GM13976 (cell line): ENCODE measurements at regions not wholly inside any gene's neighbourhood (a gene's known extent, or its start where the extent isn't known, plus 50 kb on each side); places are given as distances from the start of the nearest gene placed in this dataset.

ENCODE experiments used
- DNase-seq: peaks from one replicate; pipeline ENCODE4 v3.0.0; 2012; ENCODE audit warnings: low spot score
- in situ Hi-C: fragments of 300-500 bp; cut with MboI; formaldehyde crosslinking; loops from one replicate; pipeline ENCODE4 v1.12.0; 2022; ENCODE audit warnings: low sequenced_read_pairs, mixed read lengths, inconsistent platforms; ENCODE audit not compliant: unreplicated experiment
- TF ChIP-seq, protein P1 (sequence below): IDR thresholded peaks from 2 replicates; pipeline ENCODE4 v1.5.1; 2012; ENCODE audit warnings: borderline replicate concordance, mild to moderate bottlenecking; ENCODE audit not compliant: insufficient read depth; ENCODE audit errors: extremely low read depth, missing control alignments, control extremely low read depth

DNA sequence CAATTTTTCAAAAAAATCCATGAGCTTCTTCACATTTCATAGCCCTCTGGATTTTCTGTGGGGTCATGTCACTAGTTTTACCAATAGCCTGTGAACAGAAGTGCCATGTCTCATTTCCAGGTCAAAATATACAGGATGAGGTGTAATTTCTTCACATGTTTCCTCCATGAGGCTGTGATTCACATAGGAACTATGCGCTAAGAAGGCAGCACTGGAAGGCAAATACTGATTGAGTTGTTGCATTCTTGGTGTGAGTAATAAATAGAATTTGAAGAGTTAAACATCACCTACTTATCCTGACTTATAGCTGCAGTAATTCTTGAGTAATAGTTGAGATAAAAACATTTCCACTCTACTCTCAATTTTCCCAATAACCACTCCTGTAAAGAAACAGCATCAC is 442.3 kb downstream of the HAO1 start:
- in situ Hi-C loops = no loop called here
- TF ChIP-seq, protein P1, sequence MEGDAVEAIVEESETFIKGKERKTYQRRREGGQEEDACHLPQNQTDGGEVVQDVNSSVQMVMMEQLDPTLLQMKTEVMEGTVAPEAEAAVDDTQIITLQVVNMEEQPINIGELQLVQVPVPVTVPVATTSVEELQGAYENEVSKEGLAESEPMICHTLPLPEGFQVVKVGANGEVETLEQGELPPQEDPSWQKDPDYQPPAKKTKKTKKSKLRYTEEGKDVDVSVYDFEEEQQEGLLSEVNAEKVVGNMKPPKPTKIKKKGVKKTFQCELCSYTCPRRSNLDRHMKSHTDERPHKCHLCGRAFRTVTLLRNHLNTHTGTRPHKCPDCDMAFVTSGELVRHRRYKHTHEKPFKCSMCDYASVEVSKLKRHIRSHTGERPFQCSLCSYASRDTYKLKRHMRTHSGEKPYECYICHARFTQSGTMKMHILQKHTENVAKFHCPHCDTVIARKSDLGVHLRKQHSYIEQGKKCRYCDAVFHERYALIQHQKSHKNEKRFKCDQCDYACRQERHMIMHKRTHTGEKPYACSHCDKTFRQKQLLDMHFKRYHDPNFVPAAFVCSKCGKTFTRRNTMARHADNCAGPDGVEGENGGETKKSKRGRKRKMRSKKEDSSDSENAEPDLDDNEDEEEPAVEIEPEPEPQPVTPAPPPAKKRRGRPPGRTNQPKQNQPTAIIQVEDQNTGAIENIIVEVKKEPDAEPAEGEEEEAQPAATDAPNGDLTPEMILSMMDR = no peak
- no peak for DNase-seq

DNA sequence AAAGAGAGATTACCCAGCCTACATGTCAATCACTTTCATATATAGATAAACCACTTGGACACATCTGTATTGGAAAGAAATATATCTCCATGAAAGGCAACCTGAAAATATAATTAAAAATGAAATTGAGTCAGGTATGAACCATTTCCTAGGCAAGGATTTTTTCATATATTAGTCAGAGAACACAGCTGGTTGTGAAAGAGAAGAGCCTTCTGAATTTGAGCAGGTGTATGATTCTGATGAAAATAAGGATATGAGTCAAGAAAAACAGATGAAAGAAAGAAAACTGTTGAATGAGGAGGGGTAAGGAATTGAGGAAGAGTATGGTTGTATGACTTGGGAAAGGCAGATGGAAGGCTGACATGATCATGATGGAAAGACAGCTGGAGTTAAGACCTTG is 441.1 kb downstream of the HAO1 start:
- in situ Hi-C loops = no loop called here
- DNase-seq = no peak
- TF ChIP-seq, protein P1 = no peak

DNA sequence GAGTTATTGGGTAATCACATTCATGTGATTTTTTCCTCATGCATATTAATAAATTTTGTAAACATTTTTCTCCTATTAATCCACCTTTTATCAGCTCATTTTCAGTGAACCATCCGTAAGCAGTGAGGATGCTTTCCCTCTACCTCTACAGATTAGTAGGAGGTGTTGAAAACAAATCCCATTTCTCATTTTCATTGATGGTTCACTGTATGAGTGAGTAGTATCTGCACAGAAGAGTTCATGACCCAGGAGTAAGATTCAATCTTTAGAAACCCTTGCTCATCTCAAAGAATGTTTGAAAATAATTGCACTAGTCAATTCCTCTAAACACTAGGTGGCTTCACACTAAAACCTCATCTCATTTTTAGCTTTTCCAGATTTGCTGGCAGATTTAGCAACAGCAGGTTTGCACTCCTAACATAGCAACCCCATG is 440.0 kb downstream of the HAO1 start:
- no peak for DNase-seq
- TF ChIP-seq, protein P1 = no peak
- in situ Hi-C loops = no loop called here

DNA sequence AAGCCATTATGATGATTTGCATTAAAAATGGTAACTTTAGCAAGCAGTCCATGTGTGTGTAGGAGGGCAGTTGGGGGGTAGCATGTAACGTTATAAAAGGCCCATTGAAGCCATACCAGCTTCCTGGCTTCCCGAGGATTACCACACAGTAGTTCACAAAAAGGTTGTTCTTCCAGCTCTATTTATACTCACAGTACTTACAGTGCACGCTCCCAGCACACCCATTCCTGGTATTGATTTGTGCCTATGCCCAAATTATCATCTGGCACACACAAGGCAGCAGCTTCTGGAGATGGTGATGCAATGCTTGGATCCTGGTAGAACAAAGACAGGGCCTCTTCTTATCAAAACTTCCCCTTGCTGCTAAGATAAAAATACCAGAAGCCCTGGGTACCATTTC is 436.8 kb downstream of the HAO1 start:
- in situ Hi-C loops = no loop called here
- TF ChIP-seq, protein P1 = no peak
- no peak for DNase-seq

DNA sequence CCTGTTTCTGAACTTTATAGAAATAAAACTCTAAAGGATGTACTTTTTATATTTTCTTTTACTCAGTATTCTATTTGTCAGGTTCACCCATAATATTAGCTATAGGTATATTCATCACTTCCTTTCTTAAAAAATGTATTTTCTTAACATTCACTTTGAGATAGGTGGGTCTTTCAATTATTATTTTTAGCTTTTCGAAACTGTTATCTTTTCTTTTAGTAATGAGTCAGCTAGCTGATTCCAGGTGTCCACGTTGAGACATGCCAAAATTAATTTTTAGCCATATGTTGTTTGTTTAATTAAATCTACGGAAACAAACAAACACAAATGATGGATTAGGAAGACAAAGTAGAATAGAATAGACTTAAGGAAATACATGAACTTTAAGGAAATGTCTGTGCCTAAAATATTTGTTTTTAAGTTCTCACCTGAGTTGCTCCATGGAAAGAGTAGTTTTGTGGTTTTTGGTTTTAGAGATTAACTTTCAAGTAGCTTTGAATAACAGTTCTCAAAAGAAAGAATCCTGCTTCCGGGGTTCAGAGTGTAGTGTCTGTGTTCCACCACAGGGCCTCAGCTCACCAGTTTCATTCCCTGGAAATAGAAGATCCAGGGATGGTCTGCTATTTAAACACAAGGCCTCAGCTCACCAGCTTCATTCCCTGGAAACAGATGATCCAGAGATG is 435.0 kb downstream of the HAO1 start:
- in situ Hi-C loops = no loop called here
- DNase-seq = no peak
- TF ChIP-seq, protein P1 = no peak

DNA sequence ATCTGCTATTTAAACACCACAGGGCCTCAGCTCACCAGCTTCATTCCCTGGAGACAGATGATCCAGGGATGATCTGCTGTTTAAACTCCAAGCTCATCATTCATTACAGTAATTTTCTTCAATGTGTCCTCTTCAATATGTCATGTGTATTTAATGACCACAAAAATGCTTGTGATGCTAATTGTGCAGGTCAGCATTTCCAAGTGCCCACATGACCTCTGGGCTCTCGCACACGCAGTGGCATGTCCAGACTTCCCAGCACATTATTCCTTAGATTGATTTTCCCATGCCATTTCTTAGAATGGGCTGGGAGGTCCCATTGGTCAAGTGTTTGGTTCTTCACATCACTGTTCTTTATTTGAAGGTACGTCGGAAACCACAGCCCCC is 434.4 kb downstream of the HAO1 start:
- DNase-seq = no peak
- TF ChIP-seq, protein P1 = no peak
- in situ Hi-C loops = no loop called here
